Panc1 (cell line): ENCODE measurements at regions not wholly inside any gene's neighbourhood (a gene's known extent, or its start where the extent isn't known, plus 50 kb on each side); places are given as distances from the start of the nearest gene placed in this dataset.

Experiments
- ATAC-seq: fragments of 200-7000 bp; cut with Tn5 transposase; 2 replicates; pipeline ENCODE4 v1.9.1; 2020; ENCODE audit warnings: mild to moderate bottlenecking, moderate library complexity
- BruUV-seq: library from RNA; stranded (reverse); fragments of 400-500 nt; replicated peaks from 2 replicates; lab custom pipeline; 2021; lab: Mats Ljungman, UMichigan
- CTCF ChIA-PET: fragments of 300-600 bp; sonication (Branson Sonifier 250); formaldehyde crosslinking; loops from one replicate; lab custom pipeline; 2022; ENCODE audit warnings: antibody characterized with exemption; lab: Charles Lee
- POLR2A ChIA-PET: fragments of 300-600 bp; sonication (Branson Sonifier 250); formaldehyde crosslinking; loops from one replicate; lab custom pipeline; 2022; ENCODE audit warnings: antibody characterized with exemption; lab: Charles Lee
- DNase-seq: peaks from one replicate; pipeline ENCODE4 v3.0.0-alpha.2; 2010; ENCODE audit warnings: low read depth, low spot score
- H3K27ac ChIP-seq: 2 replicates; pipeline ENCODE4 v1.5.1; 2011; ENCODE audit warnings: mild to moderate bottlenecking, low read length, inconsistent platforms
- H3K27me3 ChIP-seq: fragments of 200-500 bp; sonication (Bioruptor generic); 2 replicates; pipeline ENCODE4 v1.6.0; 2014; ENCODE audit warnings: low read length, inconsistent platforms; ENCODE audit not compliant: control insufficient read depth, insufficient read depth
- H3K36me3 ChIP-seq: fragments of 200-500 bp; sonication (Bioruptor generic); 2 replicates; pipeline ENCODE4 v1.5.1; 2014; ENCODE audit warnings: inconsistent platforms, mild to moderate bottlenecking, low read length, moderate library complexity; ENCODE audit not compliant: control insufficient read depth, insufficient read depth
- H3K4me1 ChIP-seq: 2 replicates; pipeline ENCODE4 v1.5.1; 2011; ENCODE audit warnings: inconsistent platforms, mild to moderate bottlenecking, low read length, moderate library complexity; ENCODE audit not compliant: control insufficient read depth, insufficient read depth
- H3K4me3 ChIP-seq, 2 experiments: 2 replicates each; pipeline ENCODE4 v1.5.1; 2011 to 2012; ENCODE audit warnings: low read depth in 2 of 2, low read length in 2 of 2, mild to moderate bottlenecking in 2 of 2, inconsistent platforms in 1 of 2, moderate library complexity in 1 of 2
- H3K9me3 ChIP-seq: fragments of 200-500 bp; sonication (Bioruptor generic); 2 replicates; pipeline ENCODE4 v1.5.1; 2014; ENCODE audit warnings: low read depth, mild to moderate bottlenecking, inconsistent platforms, low read length, moderate library complexity; ENCODE audit not compliant: control insufficient read depth, insufficient read depth
- POLR2AphosphoS5 ChIP-seq: IDR thresholded peaks from 2 replicates; pipeline ENCODE4 v1.6.1; 2012; ENCODE audit warnings: mild to moderate bottlenecking, low read depth, low read length, moderate library complexity
- SIN3A ChIP-seq: IDR thresholded peaks from 2 replicates; pipeline ENCODE4 v1.6.1; 2012; ENCODE audit warnings: low read depth, mild to moderate bottlenecking, low read length, moderate library complexity, borderline replicate concordance; ENCODE audit not compliant: insufficient read depth
- TCF7L2 ChIP-seq: IDR thresholded peaks from 2 replicates; pipeline ENCODE4 v1.6.1; 2011; ENCODE audit warnings: mild to moderate bottlenecking, low read depth, low read length, inconsistent platforms
- in situ Hi-C: cut with HindIII; loops from 2 replicates; pipeline ENCODE4 v1.10.0; 2016; ENCODE audit warnings: low sequenced_read_pairs, low pct_unique_long_range_greater_than_20kb
- intact Hi-C: fragments of 100-400 bp; cut with micrococcal nuclease; formaldehyde crosslinking; loops from one replicate; pipeline ENCODE4 v1.10.0; 2022; ENCODE audit not compliant: unreplicated experiment
- TF ChIP-seq, protein P1 (sequence below), 2 experiments: IDR thresholded peaks; 2 replicates each; pipeline ENCODE4 v1.6.1; 2011 to 2012; ENCODE audit warnings: low read depth in 2 of 2, control low read depth in 1 of 2, low read length in 1 of 2, mild to moderate bottlenecking in 1 of 2, moderate library complexity in 1 of 2; ENCODE audit not compliant: insufficient read depth in 1 of 2
- TF ChIP-seq, protein P2 (sequence below): fragments of 450-650 bp; IDR thresholded peaks from 2 replicates; pipeline ENCODE4 v1.5.1; 2017; ENCODE audit warnings: mild to moderate bottlenecking

DNA sequence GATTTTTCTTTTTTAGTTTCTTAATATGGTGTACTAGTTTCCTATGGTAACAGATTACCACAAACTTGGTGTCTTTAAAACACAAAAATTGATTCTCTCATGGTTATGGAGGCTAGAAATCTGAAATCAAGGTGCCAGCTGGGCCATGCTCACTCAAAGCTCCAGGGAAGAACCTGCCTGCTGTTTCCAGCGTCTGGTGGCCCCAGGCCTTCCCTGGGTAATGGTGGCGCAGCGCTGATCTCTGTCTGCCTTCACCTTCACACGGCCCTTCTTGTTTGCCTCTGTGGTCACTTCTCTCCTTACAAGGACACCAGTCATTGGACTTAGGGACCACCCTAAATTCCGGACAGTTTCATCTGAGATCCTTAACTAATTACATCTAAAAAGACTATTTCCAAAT is 70.5 kb upstream of the GFPT2 start:
- no peak for TF ChIP-seq TCF7L2
- TF ChIP-seq, protein P1, sequence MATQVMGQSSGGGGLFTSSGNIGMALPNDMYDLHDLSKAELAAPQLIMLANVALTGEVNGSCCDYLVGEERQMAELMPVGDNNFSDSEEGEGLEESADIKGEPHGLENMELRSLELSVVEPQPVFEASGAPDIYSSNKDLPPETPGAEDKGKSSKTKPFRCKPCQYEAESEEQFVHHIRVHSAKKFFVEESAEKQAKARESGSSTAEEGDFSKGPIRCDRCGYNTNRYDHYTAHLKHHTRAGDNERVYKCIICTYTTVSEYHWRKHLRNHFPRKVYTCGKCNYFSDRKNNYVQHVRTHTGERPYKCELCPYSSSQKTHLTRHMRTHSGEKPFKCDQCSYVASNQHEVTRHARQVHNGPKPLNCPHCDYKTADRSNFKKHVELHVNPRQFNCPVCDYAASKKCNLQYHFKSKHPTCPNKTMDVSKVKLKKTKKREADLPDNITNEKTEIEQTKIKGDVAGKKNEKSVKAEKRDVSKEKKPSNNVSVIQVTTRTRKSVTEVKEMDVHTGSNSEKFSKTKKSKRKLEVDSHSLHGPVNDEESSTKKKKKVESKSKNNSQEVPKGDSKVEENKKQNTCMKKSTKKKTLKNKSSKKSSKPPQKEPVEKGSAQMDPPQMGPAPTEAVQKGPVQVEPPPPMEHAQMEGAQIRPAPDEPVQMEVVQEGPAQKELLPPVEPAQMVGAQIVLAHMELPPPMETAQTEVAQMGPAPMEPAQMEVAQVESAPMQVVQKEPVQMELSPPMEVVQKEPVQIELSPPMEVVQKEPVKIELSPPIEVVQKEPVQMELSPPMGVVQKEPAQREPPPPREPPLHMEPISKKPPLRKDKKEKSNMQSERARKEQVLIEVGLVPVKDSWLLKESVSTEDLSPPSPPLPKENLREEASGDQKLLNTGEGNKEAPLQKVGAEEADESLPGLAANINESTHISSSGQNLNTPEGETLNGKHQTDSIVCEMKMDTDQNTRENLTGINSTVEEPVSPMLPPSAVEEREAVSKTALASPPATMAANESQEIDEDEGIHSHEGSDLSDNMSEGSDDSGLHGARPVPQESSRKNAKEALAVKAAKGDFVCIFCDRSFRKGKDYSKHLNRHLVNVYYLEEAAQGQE (IDR thresholded peaks at IDR 0.05; ENCODE audit: insufficient read depth in 1 of 2, low read depth in 2 of 2, low read length in 1 of 2), result no peak
- BruUV-seq, result no TSS peak
- Histone ChIP-seq H3K4me1 (no peaks in the 10 kb centered on the region), H3K27me3 (no peaks in the 10 kb centered on the region), H3K4me3 (no peak overlapping the region), H3K36me3 (no peaks in the 10 kb centered on the region), H3K27ac (no peak overlapping the region), H3K9me3 (no peaks in the 10 kb centered on the region)
- ChIA-PET CTCF (no interaction called here), POLR2A (no interaction called here)
- intact Hi-C loops, result no loop called here
- DNase-seq (no peak), ATAC-seq (0 out of 2 replicates have a peak, but pooled peaks have one; percentile 45)
- in situ Hi-C loops, result no loop called here

DNA sequence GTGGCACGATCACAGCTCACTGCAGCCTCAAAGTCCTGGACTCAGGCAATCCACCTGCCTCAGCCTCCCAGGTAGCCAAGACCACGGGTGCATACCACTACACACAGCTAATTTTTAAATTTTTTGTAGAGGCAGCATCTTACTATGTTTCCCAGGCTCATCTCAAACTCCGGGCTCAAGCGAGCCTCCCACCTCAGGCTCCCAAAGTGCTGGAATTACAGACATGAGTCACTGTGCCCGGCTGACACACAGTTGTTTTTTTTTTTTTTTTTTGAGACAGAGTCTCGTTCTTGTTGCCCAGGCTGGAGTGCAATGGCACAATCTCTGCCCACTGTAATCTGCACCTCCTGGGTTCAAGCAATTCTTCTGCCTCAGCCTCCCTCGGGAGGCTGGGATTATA is 70.1 kb upstream of the CNOT6 start:
- POLR2A ChIA-PET, result no interaction called here
- in situ Hi-C loops (no loop called here), intact Hi-C loops (no loop called here)
- Histone ChIP-seq H3K27me3 (no peaks in the 10 kb centered on the region), H3K9me3 (no peaks in the 10 kb centered on the region), H3K36me3 (no peaks in the 10 kb centered on the region), H3K27ac (no peak overlapping the region), H3K4me3 (no peak overlapping the region), H3K4me1 (no peaks in the 10 kb centered on the region)
- CTCF ChIA-PET, result no interaction called here
- no peak for DNase-seq
- no TSS peak for BruUV-seq
- no peak for ATAC-seq
- TF ChIP-seq, protein P1 (IDR thresholded peaks at IDR 0.05; ENCODE audit: insufficient read depth in 1 of 2, low read depth in 2 of 2, low read length in 1 of 2), result no peak
- TF ChIP-seq TCF7L2 (no peak), POLR2AphosphoS5 (no peak), SIN3A (no peak)
- TF ChIP-seq, protein P2, sequence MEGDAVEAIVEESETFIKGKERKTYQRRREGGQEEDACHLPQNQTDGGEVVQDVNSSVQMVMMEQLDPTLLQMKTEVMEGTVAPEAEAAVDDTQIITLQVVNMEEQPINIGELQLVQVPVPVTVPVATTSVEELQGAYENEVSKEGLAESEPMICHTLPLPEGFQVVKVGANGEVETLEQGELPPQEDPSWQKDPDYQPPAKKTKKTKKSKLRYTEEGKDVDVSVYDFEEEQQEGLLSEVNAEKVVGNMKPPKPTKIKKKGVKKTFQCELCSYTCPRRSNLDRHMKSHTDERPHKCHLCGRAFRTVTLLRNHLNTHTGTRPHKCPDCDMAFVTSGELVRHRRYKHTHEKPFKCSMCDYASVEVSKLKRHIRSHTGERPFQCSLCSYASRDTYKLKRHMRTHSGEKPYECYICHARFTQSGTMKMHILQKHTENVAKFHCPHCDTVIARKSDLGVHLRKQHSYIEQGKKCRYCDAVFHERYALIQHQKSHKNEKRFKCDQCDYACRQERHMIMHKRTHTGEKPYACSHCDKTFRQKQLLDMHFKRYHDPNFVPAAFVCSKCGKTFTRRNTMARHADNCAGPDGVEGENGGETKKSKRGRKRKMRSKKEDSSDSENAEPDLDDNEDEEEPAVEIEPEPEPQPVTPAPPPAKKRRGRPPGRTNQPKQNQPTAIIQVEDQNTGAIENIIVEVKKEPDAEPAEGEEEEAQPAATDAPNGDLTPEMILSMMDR, result no peak
